ENCODE measurements at regions not wholly inside any gene's neighbourhood (a gene's known extent, or its start where the extent isn't known, plus 50 kb on each side); places are given as distances from the start of the nearest gene placed in this dataset.

GRCh38 chr2:224293976-224294375, 107.9 kb downstream of the FAM124B start:
- H3K4me3 Mint-ChIP-seq = no peak overlapping the region
- H3K4me2 ChIP-seq = peak overlapping the region; percentile 38
- DNase-seq (ENCODE audit: low spot score) = peak; percentile 41
- H3K27me3 Mint-ChIP-seq (ENCODE audit: insufficient read depth, low read depth) = no peaks in the 10 kb centered on the region
- peaks cover 13% of the 10 kb centered on the region for H3K4me1 ChIP-seq
- H3K27ac Mint-ChIP-seq = no peak overlapping the region
- no peaks in the 10 kb centered on the region for H3K27me3 ChIP-seq
- no peaks in the 10 kb centered on the region for H3K36me3 Mint-ChIP-seq
- H4K20me1 ChIP-seq (ENCODE audit: low read depth) = no peaks in the 10 kb centered on the region
- TF ChIP-seq EZH2phosphoT487 (IDR thresholded peaks at IDR 0.05) (no peak), EZH2 (IDR thresholded peaks at IDR 0.05) (no peak), CTCF (IDR thresholded peaks at IDR 0.05) (no peak)
- H3K9me3 ChIP-seq (ENCODE audit: low read depth) = no peaks in the 10 kb centered on the region
- H3K79me2 ChIP-seq (ENCODE audit: low read depth) = no peaks in the 10 kb centered on the region
- H3K9me3 Mint-ChIP-seq = peaks cover 12% of the 10 kb centered on the region
- peaks cover 13% of the 10 kb centered on the region for H3F3A ChIP-seq (ENCODE audit: low read depth)
- H3K9ac ChIP-seq = no peak overlapping the region
- H3K4me1 Mint-ChIP-seq = peaks cover 9% of the 10 kb centered on the region
- H3K4me3 ChIP-seq = peak overlapping the region; percentile 9
- no peak overlapping the region for H3K27ac ChIP-seq
- no peaks in the 10 kb centered on the region for H3K36me3 ChIP-seq
- H2AFZ ChIP-seq (replicated peaks) = peak overlapping the region; percentile 65

DNA sequence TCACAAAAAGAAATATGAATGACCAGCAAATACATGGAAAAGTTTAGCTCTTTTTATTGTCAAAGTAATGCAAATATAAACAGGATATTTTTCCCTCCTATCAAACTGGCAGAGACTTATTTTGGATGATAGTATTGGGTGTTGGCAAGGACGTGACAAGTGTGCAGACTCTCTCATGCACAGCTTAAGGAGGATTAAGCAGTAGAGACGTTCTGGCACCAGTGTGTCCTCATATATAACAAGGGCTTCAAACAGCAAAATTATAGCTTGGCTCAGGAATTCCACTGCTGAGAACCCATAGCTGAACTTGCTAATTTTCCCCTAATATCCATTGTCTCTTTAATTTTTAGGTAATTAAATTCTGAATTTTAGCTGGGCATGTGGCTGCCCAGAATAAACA, 114.4 kb downstream of the FAM124B start:
- no peaks in the 10 kb centered on the region for H3K79me2 ChIP-seq (ENCODE audit: low read depth)
- Mint-ChIP-seq H3K27ac (no peak overlapping the region), H3K4me1 (no peaks in the 10 kb centered on the region), H3K36me3 (no peaks in the 10 kb centered on the region), H3K27me3 (ENCODE audit: insufficient read depth, low read depth) (no peaks in the 10 kb centered on the region), H3K4me3 (no peak overlapping the region), H3K9me3 (no peaks in the 10 kb centered on the region)
- no peak overlapping the region for H3K4me2 ChIP-seq
- no peak overlapping the region for H3K9ac ChIP-seq
- no peak overlapping the region for H2AFZ ChIP-seq (replicated peaks)
- TF ChIP-seq CTCF (IDR thresholded peaks at IDR 0.05) = no peak
- TF ChIP-seq EZH2 (IDR thresholded peaks at IDR 0.05) = no peak
- TF ChIP-seq EZH2phosphoT487 (IDR thresholded peaks at IDR 0.05) = no peak
- H4K20me1 ChIP-seq (ENCODE audit: low read depth) = no peaks in the 10 kb centered on the region
- no peak overlapping the region for H3K27ac ChIP-seq
- no peaks in the 10 kb centered on the region for H3K27me3 ChIP-seq
- no peaks in the 10 kb centered on the region for H3F3A ChIP-seq (ENCODE audit: low read depth)
- no peaks in the 10 kb centered on the region for H3K9me3 ChIP-seq (ENCODE audit: low read depth)
- DNase-seq (ENCODE audit: low spot score) = no peak
- no peaks in the 10 kb centered on the region for H3K36me3 ChIP-seq
- no peaks in the 10 kb centered on the region for H3K4me1 ChIP-seq
- no peak overlapping the region for H3K4me3 ChIP-seq

DNA sequence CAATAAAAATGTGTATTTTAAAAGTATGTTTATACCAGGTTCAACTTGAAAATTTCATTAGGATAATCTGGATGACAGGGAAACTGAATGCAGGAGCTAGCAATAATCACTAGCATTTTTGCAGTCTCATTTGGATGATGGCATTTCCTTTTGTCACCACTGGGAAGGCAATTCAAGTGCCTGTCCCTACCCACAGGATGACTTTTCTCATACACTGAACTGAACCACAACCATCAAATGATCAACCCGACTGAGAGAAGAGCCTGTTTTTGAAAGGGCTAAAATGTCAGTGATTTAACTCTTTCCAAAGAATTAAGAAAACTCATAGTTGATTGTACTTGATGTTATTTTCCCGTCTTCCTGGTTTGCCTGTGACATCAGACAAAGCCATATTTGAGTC, 115.0 kb downstream of the FAM124B start:
- Histone ChIP-seq H3K27me3 (no peaks in the 10 kb centered on the region), H3K9ac (no peak overlapping the region), H3K9me3 (ENCODE audit: low read depth) (no peaks in the 10 kb centered on the region), H3K4me3 (no peak overlapping the region), H2AFZ (replicated peaks) (no peak overlapping the region), H3K4me2 (no peak overlapping the region), H3K27ac (no peak overlapping the region), H3K36me3 (no peaks in the 10 kb centered on the region), H3K4me1 (no peaks in the 10 kb centered on the region), H4K20me1 (ENCODE audit: low read depth) (no peaks in the 10 kb centered on the region), H3F3A (ENCODE audit: low read depth) (no peaks in the 10 kb centered on the region), H3K79me2 (ENCODE audit: low read depth) (no peaks in the 10 kb centered on the region)
- Mint-ChIP-seq H3K9me3 (no peaks in the 10 kb centered on the region), H3K4me1 (no peaks in the 10 kb centered on the region), H3K27me3 (ENCODE audit: insufficient read depth, low read depth) (no peaks in the 10 kb centered on the region), H3K4me3 (no peak overlapping the region), H3K27ac (no peak overlapping the region), H3K36me3 (no peaks in the 10 kb centered on the region)
- no peak for TF ChIP-seq EZH2phosphoT487 (IDR thresholded peaks at IDR 0.05)
- peak; percentile 22 for TF ChIP-seq CTCF (IDR thresholded peaks at IDR 0.05)
- peak; percentile 13 for DNase-seq (ENCODE audit: low spot score)
